Hepatocyte (in vitro differentiated cells): ENCODE measurements at regions not wholly inside any gene's neighbourhood (a gene's known extent, or its start where the extent isn't known, plus 50 kb on each side); places are given as distances from the start of the nearest gene placed in this dataset.

Experiments
- CTCF ChIP-seq: fragments of 200-600 bp; sonication (generic); IDR thresholded peaks from 2 replicates; pipeline ENCODE4 v1.5.1; 2016; ENCODE audit warnings: antibody characterized with exemption, mild to moderate bottlenecking; ENCODE audit not compliant: poor library complexity
- EZH2 ChIP-seq: fragments of 200-600 bp; sonication (generic); IDR thresholded peaks from 2 replicates; pipeline ENCODE4 v1.6.1; 2016; ENCODE audit warnings: antibody characterized with exemption, mild to moderate bottlenecking, borderline replicate concordance

DNA sequence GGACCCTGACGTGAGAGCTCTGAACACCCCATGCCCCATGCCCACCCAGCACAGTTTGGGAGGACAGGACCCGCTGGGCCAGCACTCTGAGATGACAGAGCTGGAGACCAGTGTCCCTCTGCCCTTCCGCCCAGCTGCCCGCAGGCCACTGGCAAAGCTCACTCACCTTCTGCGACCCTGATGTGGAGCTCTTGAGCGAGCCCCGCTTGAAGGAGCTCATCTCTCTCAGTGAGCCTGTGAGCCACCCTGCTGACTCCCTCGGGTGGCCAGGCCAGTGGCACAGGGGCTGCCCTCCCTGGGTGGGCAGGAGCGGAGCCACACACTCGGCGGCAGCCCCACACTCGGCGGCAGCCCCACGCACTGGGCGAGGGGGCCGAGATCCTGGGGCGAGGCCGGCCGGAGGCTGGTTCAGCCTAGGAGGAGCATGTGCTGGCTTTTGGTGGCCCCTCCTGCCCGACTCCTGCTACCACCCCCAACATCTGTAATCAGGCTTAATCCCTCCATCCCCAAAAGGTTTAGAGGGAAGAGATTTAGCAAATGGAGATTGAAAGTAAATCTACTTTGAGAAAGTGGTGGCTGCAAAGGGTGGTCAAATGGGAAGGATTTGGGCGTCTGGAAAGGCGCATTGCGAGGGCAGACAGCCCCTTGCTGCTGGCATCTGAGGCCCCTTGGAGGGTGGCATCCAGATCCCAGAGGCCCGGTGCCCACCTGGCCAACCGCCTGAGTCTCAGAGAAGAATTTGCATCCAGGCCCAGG is 59.4 kb upstream of the TRPM1 start:
- no peak for TF ChIP-seq CTCF
- no peak for TF ChIP-seq EZH2
